Suprapubic skin (tissue), 4 donors: ENCODE measurements at regions not wholly inside any gene's neighbourhood (a gene's known extent, or its start where the extent isn't known, plus 50 kb on each side); places are given as distances from the start of the nearest gene placed in this dataset.

Source experiments
- DNase-seq, 2 donors: peaks; one replicate each; pipeline ENCODE4 v3.0.0-alpha.2; 2019; ENCODE audit warnings: low spot score in 2 of 2
- H3K27ac ChIP-seq: fragments of 200-600 bp; sonication (generic); one replicate; pipeline ENCODE4 v1.5.1; 2019
- H3K27me3 ChIP-seq: fragments of 200-600 bp; sonication (generic); one replicate; pipeline ENCODE4 v1.5.1; 2019
- H3K36me3 ChIP-seq: fragments of 200-600 bp; sonication (generic); one replicate; pipeline ENCODE4 v1.5.1; 2019
- H3K4me1 ChIP-seq: fragments of 200-600 bp; sonication (generic); one replicate; pipeline ENCODE4 v1.5.1; 2019
- H3K4me3 ChIP-seq: fragments of 200-600 bp; sonication (generic); one replicate; pipeline ENCODE4 v1.5.1; 2019; ENCODE audit warnings: mild to moderate bottlenecking
- H3K9me3 ChIP-seq: fragments of 200-600 bp; sonication (generic); one replicate; pipeline ENCODE4 v1.5.1; 2019
- EP300 ChIP-seq: sonication (generic); formaldehyde crosslinking; IDR thresholded peaks from one replicate; pipeline ENCODE4 v1.6.1; 2017; ENCODE audit warnings: antibody characterized with exemption
- POLR2A ChIP-seq, 2 donors: fragments of 450-650 bp; IDR thresholded peaks; one replicate each; pipeline ENCODE4 v1.6.1; 2017; ENCODE audit warnings: antibody characterized with exemption in 2 of 2, mild to moderate bottlenecking in 2 of 2, moderate library complexity in 2 of 2
- POLR2AphosphoS5 ChIP-seq, 3 donors: sonication (generic); formaldehyde crosslinking; IDR thresholded peaks; one replicate each; pipeline ENCODE4 v1.6.1; 2017; ENCODE audit warnings: antibody characterized with exemption in 3 of 3
- WGBS: methylation state at CpG from one replicate; pipeline ENCODE4 v1.1.5; 2018; 5-methylcytosine and 5-hydroxymethylcytosine counted together
- TF ChIP-seq, protein P1 (sequence below), 2 donors: fragments of 200-600 bp in 1 of 2; fragments of 450-650 bp in 1 of 2; sonication (generic) in 1 of 2; IDR thresholded peaks; one replicate each; pipeline ENCODE4 v1.5.1; 2016 to 2019; ENCODE audit warnings: antibody characterized with exemption in 2 of 2, mild to moderate bottlenecking in 1 of 2, moderate library complexity in 1 of 2

GRCh38 chr2:125861461-125861860, 794.5 kb upstream of the GYPC start:
- DNase-seq, result no peak
- 87% methylated on average over 1 of the region's 1 CpG for WGBS
- H3K27me3 ChIP-seq, result no peaks in the 10 kb centered on the region
- no peak for TF ChIP-seq EP300
- no peak for TF ChIP-seq POLR2AphosphoS5 (IDR thresholded peaks at IDR 0.05)
- TF ChIP-seq, protein P1, sequence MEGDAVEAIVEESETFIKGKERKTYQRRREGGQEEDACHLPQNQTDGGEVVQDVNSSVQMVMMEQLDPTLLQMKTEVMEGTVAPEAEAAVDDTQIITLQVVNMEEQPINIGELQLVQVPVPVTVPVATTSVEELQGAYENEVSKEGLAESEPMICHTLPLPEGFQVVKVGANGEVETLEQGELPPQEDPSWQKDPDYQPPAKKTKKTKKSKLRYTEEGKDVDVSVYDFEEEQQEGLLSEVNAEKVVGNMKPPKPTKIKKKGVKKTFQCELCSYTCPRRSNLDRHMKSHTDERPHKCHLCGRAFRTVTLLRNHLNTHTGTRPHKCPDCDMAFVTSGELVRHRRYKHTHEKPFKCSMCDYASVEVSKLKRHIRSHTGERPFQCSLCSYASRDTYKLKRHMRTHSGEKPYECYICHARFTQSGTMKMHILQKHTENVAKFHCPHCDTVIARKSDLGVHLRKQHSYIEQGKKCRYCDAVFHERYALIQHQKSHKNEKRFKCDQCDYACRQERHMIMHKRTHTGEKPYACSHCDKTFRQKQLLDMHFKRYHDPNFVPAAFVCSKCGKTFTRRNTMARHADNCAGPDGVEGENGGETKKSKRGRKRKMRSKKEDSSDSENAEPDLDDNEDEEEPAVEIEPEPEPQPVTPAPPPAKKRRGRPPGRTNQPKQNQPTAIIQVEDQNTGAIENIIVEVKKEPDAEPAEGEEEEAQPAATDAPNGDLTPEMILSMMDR (IDR thresholded peaks at IDR 0.05), result no peak
- no peak for TF ChIP-seq POLR2A (IDR thresholded peaks at IDR 0.05)
- H3K27ac ChIP-seq, result no peak overlapping the region
- H3K9me3 ChIP-seq, result no peaks in the 10 kb centered on the region
- no peaks in the 10 kb centered on the region for H3K4me1 ChIP-seq
- H3K36me3 ChIP-seq, result no peaks in the 10 kb centered on the region
- no peak overlapping the region for H3K4me3 ChIP-seq

- no peak for DNase-seq
- Histone ChIP-seq H3K9me3 (no peaks in the 10 kb centered on the region), H3K36me3 (no peaks in the 10 kb centered on the region), H3K27me3 (no peaks in the 10 kb centered on the region), H3K27ac (no peak overlapping the region), H3K4me1 (no peaks in the 10 kb centered on the region), H3K4me3 (no peak overlapping the region)
- TF ChIP-seq EP300, result no peak
- TF ChIP-seq, protein P1 (IDR thresholded peaks at IDR 0.05), result no peak
- no peak for TF ChIP-seq POLR2AphosphoS5 (IDR thresholded peaks at IDR 0.05)
- TF ChIP-seq POLR2A (IDR thresholded peaks at IDR 0.05), result no peak
- 91% methylated on average over 4 of the region's 4 CpGs for WGBS
Measured at GRCh38 chr2:125867908-125868307, 788.0 kb upstream of the GYPC start.

GRCh38 chr2:125870264-125870663, 785.7 kb upstream of the GYPC start:
- Histone ChIP-seq H3K27me3 (no peaks in the 10 kb centered on the region), H3K27ac (no peak overlapping the region), H3K36me3 (no peaks in the 10 kb centered on the region), H3K4me3 (no peak overlapping the region), H3K4me1 (no peaks in the 10 kb centered on the region), H3K9me3 (no peaks in the 10 kb centered on the region)
- DNase-seq, result no peak
- 75% methylated on average over 2 of the region's 2 CpGs for WGBS
- TF ChIP-seq POLR2A (IDR thresholded peaks at IDR 0.05) (no peak), POLR2AphosphoS5 (IDR thresholded peaks at IDR 0.05) (no peak)

- 59% methylated on average over 1 of the region's 1 CpG for WGBS
Measured at GRCh38 chr2:125870746-125871145, 785.2 kb upstream of the GYPC start.

DNA sequence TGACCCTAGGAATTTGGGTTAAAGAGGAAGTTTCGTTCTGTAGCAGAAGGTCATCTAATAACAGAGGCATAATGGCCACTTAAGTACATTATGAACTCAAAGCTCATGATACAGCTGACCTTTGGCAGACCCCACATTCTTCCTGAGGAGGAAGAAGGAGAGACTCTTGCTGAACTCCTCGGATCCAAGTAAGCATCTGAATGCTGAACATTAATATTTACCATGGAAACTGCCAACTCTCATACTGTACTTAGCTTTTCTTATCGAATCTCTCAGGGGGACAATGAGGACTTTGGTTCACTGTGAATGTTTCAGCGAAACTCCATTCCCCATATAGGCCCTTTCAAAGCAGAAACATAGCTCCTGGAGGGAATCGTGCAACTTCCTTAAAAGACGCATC, 781.4 kb upstream of the GYPC start:
- H3K27ac ChIP-seq, result no peak overlapping the region
- TF ChIP-seq EP300 (no peak), POLR2A (IDR thresholded peaks at IDR 0.05) (no peak), POLR2AphosphoS5 (IDR thresholded peaks at IDR 0.05) (no peak)
- TF ChIP-seq, protein P1 (IDR thresholded peaks at IDR 0.05), result no peak
- no peak for DNase-seq
- no peak overlapping the region for H3K4me3 ChIP-seq
- no peaks in the 10 kb centered on the region for H3K36me3 ChIP-seq
- H3K27me3 ChIP-seq, result no peaks in the 10 kb centered on the region
- 66% methylated on average over 6 of the region's 6 CpGs for WGBS
- no peaks in the 10 kb centered on the region for H3K9me3 ChIP-seq
- H3K4me1 ChIP-seq, result no peaks in the 10 kb centered on the region

More at GRCh38 chr2:125870746-125871145, 785.2 kb upstream of the GYPC start:
- TF ChIP-seq, protein P1 (IDR thresholded peaks at IDR 0.05), result no peak
- TF ChIP-seq POLR2AphosphoS5 (IDR thresholded peaks at IDR 0.05) (no peak), POLR2A (IDR thresholded peaks at IDR 0.05) (no peak), EP300 (no peak)
- no peaks in the 10 kb centered on the region for H3K4me1 ChIP-seq
- no peak for DNase-seq
- no peak overlapping the region for H3K4me3 ChIP-seq
- H3K9me3 ChIP-seq, result no peaks in the 10 kb centered on the region
- H3K36me3 ChIP-seq, result no peaks in the 10 kb centered on the region
- no peaks in the 10 kb centered on the region for H3K27me3 ChIP-seq
- H3K27ac ChIP-seq, result no peak overlapping the region

GRCh38 chr2:125885340-125885739, 770.6 kb upstream of the GYPC start:
- WGBS, result 96% methylated on average over 3 of the region's 3 CpGs
- no peak for DNase-seq
- no peak overlapping the region for H3K27ac ChIP-seq
- no peaks in the 10 kb centered on the region for H3K4me1 ChIP-seq
- no peak for TF ChIP-seq EP300
- TF ChIP-seq POLR2AphosphoS5 (IDR thresholded peaks at IDR 0.05), result no peak
- TF ChIP-seq, protein P1 (IDR thresholded peaks at IDR 0.05), result no peak
- TF ChIP-seq POLR2A (IDR thresholded peaks at IDR 0.05), result no peak
- H3K36me3 ChIP-seq, result no peaks in the 10 kb centered on the region
- H3K27me3 ChIP-seq, result no peaks in the 10 kb centered on the region
- H3K9me3 ChIP-seq, result peaks cover 8% of the 10 kb centered on the region
- H3K4me3 ChIP-seq, result no peak overlapping the region
